AG04450 (cell line): ENCODE measurements at regions not wholly inside any gene's neighbourhood (a gene's known extent, or its start where the extent isn't known, plus 50 kb on each side); places are given as distances from the start of the nearest gene placed in this dataset.

Experiments
- CTCF ChIA-PET: fragments of 300-600, 350-600 bp; formaldehyde crosslinking; extraction: SDS; loops from one replicate; lab custom pipeline; 2022; ENCODE audit warnings: antibody characterized with exemption, inconsistent platforms; lab: Charles Lee
- POLR2A ChIA-PET: fragments of 350-600 bp; formaldehyde crosslinking; extraction: SDS; loops from one replicate; lab custom pipeline; 2021; ENCODE audit warnings: antibody characterized with exemption, inconsistent platforms; lab: Yijun Ruan, JAX
- DNase-seq: peaks from one replicate; pipeline ENCODE4 v3.0.0-alpha.2; 2011; ENCODE audit warnings: low read depth, low spot score
- H3K27ac ChIP-seq: one replicate; pipeline ENCODE4 v1.5.1; 2012; ENCODE audit warnings: low read depth, low read length, control low read depth
- H3K27me3 ChIP-seq: one replicate; pipeline ENCODE4 v1.6.0; 2012; ENCODE audit warnings: low read length; ENCODE audit not compliant: control insufficient read depth, insufficient read depth
- H3K4me3 ChIP-seq: 2 replicates; pipeline ENCODE4 v1.5.1; 2011; ENCODE audit warnings: mild to moderate bottlenecking, low read depth, low read length, control low read depth
- H3K9me3 ChIP-seq: 2 replicates; pipeline ENCODE4 v1.5.1; 2012; ENCODE audit warnings: low read length; ENCODE audit not compliant: control insufficient read depth, insufficient read depth
- TF ChIP-seq, protein P1 (sequence below): IDR thresholded peaks from 2 replicates; pipeline ENCODE4 v1.5.1; 2011; ENCODE audit warnings: low read depth, low read length, control low read depth, inconsistent platforms

DNA sequence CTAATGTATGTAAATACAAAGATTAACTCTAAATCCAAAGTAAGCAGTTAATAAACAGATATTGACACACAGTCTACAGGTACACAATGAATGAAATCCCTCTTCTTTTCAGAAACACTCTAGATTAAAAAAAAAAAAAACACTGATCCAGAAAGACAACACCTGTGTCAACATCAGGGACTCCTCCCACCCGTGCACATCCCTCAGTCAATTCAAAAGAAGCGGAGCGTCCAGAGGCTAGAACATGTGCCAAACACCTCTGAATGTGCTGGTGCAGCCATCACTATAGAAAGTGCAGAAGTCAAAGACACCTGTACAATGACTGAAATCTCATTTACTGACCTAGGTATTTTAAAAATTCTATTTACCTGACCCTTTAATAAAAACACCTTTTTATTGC lies 622.6 kb upstream of the ID2 start:
- H3K4me3 ChIP-seq, result no peak overlapping the region
- DNase-seq, result no peak
- H3K9me3 ChIP-seq, result no peaks in the 10 kb centered on the region
- ChIA-PET POLR2A (no interaction called here), CTCF (interaction anchor here (1.0 kb wide), 1 partner anchor 962 kb away, joined by 3 read pairs; no protein-coding TSS in a partner anchor)
- TF ChIP-seq, protein P1, sequence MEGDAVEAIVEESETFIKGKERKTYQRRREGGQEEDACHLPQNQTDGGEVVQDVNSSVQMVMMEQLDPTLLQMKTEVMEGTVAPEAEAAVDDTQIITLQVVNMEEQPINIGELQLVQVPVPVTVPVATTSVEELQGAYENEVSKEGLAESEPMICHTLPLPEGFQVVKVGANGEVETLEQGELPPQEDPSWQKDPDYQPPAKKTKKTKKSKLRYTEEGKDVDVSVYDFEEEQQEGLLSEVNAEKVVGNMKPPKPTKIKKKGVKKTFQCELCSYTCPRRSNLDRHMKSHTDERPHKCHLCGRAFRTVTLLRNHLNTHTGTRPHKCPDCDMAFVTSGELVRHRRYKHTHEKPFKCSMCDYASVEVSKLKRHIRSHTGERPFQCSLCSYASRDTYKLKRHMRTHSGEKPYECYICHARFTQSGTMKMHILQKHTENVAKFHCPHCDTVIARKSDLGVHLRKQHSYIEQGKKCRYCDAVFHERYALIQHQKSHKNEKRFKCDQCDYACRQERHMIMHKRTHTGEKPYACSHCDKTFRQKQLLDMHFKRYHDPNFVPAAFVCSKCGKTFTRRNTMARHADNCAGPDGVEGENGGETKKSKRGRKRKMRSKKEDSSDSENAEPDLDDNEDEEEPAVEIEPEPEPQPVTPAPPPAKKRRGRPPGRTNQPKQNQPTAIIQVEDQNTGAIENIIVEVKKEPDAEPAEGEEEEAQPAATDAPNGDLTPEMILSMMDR, result no peak
- no peaks in the 10 kb centered on the region for H3K27me3 ChIP-seq
- H3K27ac ChIP-seq, result no peak overlapping the region

DNA sequence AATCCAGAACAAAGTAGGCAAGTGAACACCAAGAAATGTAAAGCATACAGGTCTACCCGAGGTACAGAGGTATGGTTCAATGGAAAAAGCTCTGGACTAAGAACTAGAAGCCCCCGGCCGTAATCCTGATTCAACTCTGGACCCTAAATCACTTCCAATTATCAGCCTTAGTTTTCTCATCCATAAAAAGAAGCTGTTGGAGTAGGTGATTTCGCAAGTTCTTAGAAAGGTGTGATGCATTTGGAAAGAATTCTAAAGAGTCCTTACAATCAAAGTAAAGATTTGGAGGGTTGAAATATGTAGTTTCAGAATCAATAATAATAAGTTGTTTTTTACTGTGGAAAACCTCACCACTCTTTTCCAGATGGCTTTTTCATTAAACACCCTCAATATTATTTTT lies 622.1 kb upstream of the ID2 start:
- no peaks in the 10 kb centered on the region for H3K9me3 ChIP-seq
- ChIA-PET CTCF (interaction anchor here (1.0 kb wide), 1 partner anchor 962 kb away, joined by 3 read pairs; no protein-coding TSS in a partner anchor), POLR2A (no interaction called here)
- no peak overlapping the region for H3K27ac ChIP-seq
- H3K27me3 ChIP-seq, result no peaks in the 10 kb centered on the region
- H3K4me3 ChIP-seq, result no peak overlapping the region
- TF ChIP-seq, protein P1, result no peak
- DNase-seq, result no peak

DNA sequence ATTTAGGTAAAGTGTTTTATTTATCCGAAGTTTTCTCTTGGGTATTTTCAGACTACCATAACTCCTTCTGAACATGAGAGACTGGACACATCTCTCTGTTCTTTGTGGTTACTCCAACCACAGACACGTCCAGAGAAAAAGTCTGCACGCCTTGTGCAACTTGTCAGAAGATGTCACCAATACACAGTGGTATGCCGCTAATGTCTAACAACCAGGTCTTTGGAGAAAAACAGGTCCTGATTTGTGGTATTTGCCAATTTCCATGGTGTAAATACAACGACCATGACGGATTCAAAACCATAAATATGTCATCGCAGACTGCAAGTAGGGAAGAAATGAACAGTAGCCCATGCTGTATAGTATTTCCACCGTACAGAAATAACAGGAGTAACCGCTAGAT lies 620.6 kb upstream of the ID2 start:
- Histone ChIP-seq H3K9me3 (no peaks in the 10 kb centered on the region), H3K4me3 (no peak overlapping the region), H3K27me3 (no peaks in the 10 kb centered on the region), H3K27ac (no peak overlapping the region)
- no peak for DNase-seq
- ChIA-PET POLR2A (no interaction called here), CTCF (no interaction called here)
- TF ChIP-seq, protein P1, result no peak

DNA sequence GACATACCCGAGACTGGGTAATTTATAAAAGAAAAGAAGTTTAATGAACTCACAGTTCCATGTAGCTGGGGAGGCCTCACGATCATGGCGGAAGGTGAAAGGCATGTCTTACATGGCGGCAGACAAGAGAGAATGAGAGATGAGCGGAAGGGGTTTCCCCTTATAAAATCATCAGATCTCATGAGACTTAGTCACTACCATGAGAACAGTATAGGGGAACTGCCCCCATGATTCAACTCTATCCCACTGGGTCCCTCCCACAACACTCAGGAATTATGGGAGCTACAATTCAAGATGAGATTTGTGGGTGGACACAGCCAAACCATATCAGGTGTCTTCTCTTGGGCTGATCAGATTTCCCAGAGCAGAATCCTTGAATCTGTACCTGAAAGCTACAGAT lies 617.3 kb upstream of the ID2 start:
- no peak for DNase-seq
- Histone ChIP-seq H3K27me3 (no peaks in the 10 kb centered on the region), H3K27ac (no peak overlapping the region), H3K9me3 (no peaks in the 10 kb centered on the region; the same call in 1 of the 2 replicates), H3K4me3 (no peak overlapping the region)
- ChIA-PET CTCF (interaction anchor here (0.6 kb wide), 1 partner anchor 452 kb away, joined by 3 read pairs; no protein-coding TSS in a partner anchor), POLR2A (no interaction called here)
- TF ChIP-seq, protein P1, result no peak

DNA sequence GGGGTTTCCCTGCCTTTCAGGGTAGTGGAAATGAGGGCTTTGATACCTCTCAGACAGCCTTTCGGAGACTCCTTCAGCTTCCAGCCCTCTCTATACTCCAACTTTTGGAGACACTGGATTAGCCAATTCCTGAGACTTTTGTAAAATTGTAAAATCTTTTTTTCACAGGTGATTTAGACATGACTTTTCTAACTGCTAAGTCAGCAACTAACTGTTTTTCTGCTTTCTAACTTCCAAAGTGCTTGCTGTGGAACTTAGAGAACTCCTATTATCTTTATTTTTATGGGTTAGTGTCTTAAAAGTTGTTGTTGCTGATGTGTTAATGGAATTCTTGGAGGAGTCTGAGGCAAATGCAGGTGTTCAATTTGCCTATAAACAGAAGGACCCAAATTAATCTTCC lies 616.7 kb upstream of the ID2 start:
- Histone ChIP-seq H3K4me3 (no peak overlapping the region), H3K9me3 (no peaks in the 10 kb centered on the region; the same call in 1 of the 2 replicates), H3K27me3 (no peaks in the 10 kb centered on the region), H3K27ac (no peak overlapping the region)
- POLR2A ChIA-PET, result no interaction called here
- DNase-seq, result no peak
- TF ChIP-seq, protein P1, result no peak
- CTCF ChIA-PET, result interaction anchor here (0.6 kb wide), 1 partner anchor 453 kb away, joined by 3 read pairs; no protein-coding TSS in a partner anchor
